ENCODE measurements at regions not wholly inside any gene's neighbourhood (a gene's known extent, or its start where the extent isn't known, plus 50 kb on each side); places are given as distances from the start of the nearest gene placed in this dataset.

- TF ChIP-seq CTCF (conservative IDR thresholded peaks at IDR 0.05; ENCODE audit: low read depth, low read length) = no peak
- TF ChIP-seq EZH2 (IDR thresholded peaks at IDR 0.05; ENCODE audit: borderline replicate concordance, low read depth, low read length, poor library complexity, severe bottlenecking) = no peak
These were observed 298.3 kb downstream of the CSNK1G3 start for GRCh38 chr5:123810253-123810652.
